KMS-11 (cell line): ENCODE measurements at regions not wholly inside any gene's neighbourhood (a gene's known extent, or its start where the extent isn't known, plus 50 kb on each side); places are given as distances from the start of the nearest gene placed in this dataset.

ENCODE experiments used
- H2AFZ ChIP-seq: fragments of 200-600 bp; sonication (generic); 2 replicates; pipeline ENCODE4 v1.6.1; 2016; ENCODE audit warnings: antibody characterized with exemption, mixed run types, low read depth
- H3K27ac ChIP-seq: fragments of 200-600 bp; sonication (generic); 2 replicates; pipeline ENCODE4 v1.6.1; 2016; ENCODE audit warnings: mild to moderate bottlenecking, mixed run types
- H3K27me3 ChIP-seq: fragments of 200-600 bp; sonication (generic); 2 replicates; pipeline ENCODE4 v1.6.1; 2017; ENCODE audit warnings: mild to moderate bottlenecking, low read depth, mixed run types, moderate library complexity; ENCODE audit not compliant: insufficient read depth
- H3K36me3 ChIP-seq: fragments of 200-600 bp; sonication (generic); 2 replicates; pipeline ENCODE4 v1.6.1; 2017; ENCODE audit warnings: mild to moderate bottlenecking, mixed run types; ENCODE audit not compliant: insufficient read depth
- H3K4me1 ChIP-seq: fragments of 200-600 bp; sonication (generic); 2 replicates; pipeline ENCODE4 v1.6.1; 2016; ENCODE audit warnings: mild to moderate bottlenecking, low read depth, mixed run types; ENCODE audit not compliant: poor library complexity, severe bottlenecking
- H3K4me2 ChIP-seq: fragments of 200-600 bp; sonication (generic); 2 replicates; pipeline ENCODE4 v1.7.0; 2016; ENCODE audit warnings: mild to moderate bottlenecking, mixed run types
- H3K4me3 ChIP-seq: fragments of 200-600 bp; sonication (generic); IDR thresholded peaks from 2 replicates; pipeline ENCODE4 v1.6.1; 2017; ENCODE audit warnings: low read depth, low read length, mixed read lengths; ENCODE audit not compliant: insufficient read depth
- H3K79me2 ChIP-seq: fragments of 200-600 bp; sonication (generic); 2 replicates; pipeline ENCODE4 v1.6.1; 2016; ENCODE audit warnings: low read depth, mixed run types; ENCODE audit not compliant: insufficient read depth
- H3K9ac ChIP-seq: fragments of 200-600 bp; sonication (generic); 2 replicates; pipeline ENCODE4 v1.6.1; 2016; ENCODE audit warnings: mild to moderate bottlenecking, mixed run types
- H4K20me1 ChIP-seq: fragments of 200-600 bp; sonication (generic); 2 replicates; pipeline ENCODE4 v1.6.1; 2016; ENCODE audit warnings: mild to moderate bottlenecking, mixed run types; ENCODE audit not compliant: insufficient read depth
- CTCF ChIP-seq: fragments of 200-600 bp; sonication (generic); conservative IDR thresholded peaks from 2 replicates; pipeline ENCODE4 v1.6.1; 2017; ENCODE audit warnings: low read depth, mild to moderate bottlenecking, antibody characterized with exemption, low read length, moderate library complexity, mixed read lengths

DNA sequence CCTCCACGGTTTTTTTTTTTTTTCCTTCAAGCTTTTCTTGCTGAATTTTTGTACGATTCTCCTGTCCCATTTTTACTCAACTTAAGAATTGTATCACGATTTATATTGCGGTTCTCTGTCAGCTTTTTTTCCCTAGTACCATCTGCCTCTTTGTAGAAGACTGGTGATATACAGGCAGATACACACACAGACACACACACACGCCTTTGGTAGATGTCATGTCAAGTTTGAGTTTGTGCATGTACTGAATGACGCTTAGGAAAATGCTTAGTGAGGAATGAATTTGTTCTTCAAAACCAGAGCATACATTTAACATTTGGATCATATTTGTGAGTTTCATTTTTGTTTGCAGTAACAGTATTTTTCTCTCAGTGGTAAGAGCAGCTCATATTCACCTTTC lies 82.0 kb upstream of the MBNL2 start:
- Histone ChIP-seq H3K9ac (no peak overlapping the region), H3K4me1 (no peaks in the 10 kb centered on the region), H3K27ac (no peak overlapping the region)

DNA sequence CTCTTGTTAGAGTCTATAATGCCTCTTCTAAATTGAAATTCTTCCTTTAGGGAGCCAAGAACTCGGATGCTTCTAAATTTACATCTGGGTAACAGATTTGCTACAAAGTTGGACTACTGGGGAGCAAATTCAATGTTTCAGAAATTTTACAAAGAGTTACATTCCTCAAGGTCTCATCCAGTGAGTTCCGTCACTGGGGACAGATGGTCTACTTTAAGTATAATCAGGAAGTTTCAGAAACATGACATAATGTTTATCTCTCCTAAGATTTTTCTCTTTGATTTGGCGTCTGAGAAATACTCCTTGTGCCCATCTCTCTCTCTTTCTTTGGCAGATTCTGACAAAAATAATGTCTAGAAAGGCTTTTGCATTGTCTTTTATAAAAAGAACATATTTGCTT lies 81.5 kb upstream of the MBNL2 start:
- H3K4me2 ChIP-seq: no peak overlapping the region
- H3K27me3 ChIP-seq: no peaks in the 10 kb centered on the region
- no peaks in the 10 kb centered on the region for H3K36me3 ChIP-seq
- no peak overlapping the region for H3K4me3 ChIP-seq
- no peak overlapping the region for H2AFZ ChIP-seq
- H3K9ac ChIP-seq: no peak overlapping the region
- H4K20me1 ChIP-seq: no peaks in the 10 kb centered on the region
- no peak for TF ChIP-seq CTCF
- no peaks in the 10 kb centered on the region for H3K79me2 ChIP-seq
- H3K4me1 ChIP-seq: no peaks in the 10 kb centered on the region
- no peak overlapping the region for H3K27ac ChIP-seq

More for the DNA sequence above, 82.0 kb upstream of the MBNL2 start:
- H3K79me2 ChIP-seq: no peaks in the 10 kb centered on the region
- no peaks in the 10 kb centered on the region for H3K27me3 ChIP-seq
- H3K36me3 ChIP-seq: no peaks in the 10 kb centered on the region
- no peak for TF ChIP-seq CTCF
- H2AFZ ChIP-seq: no peak overlapping the region
- no peak overlapping the region for H3K4me3 ChIP-seq
- H4K20me1 ChIP-seq: no peaks in the 10 kb centered on the region
- H3K4me2 ChIP-seq: no peak overlapping the region

GRCh38 chr13:97141097-97141496 lies 81.0 kb upstream of the MBNL2 start:
- H4K20me1 ChIP-seq: no peaks in the 10 kb centered on the region
- TF ChIP-seq CTCF: no peak
- no peak overlapping the region for H3K27ac ChIP-seq
- H3K9ac ChIP-seq: no peak overlapping the region
- no peaks in the 10 kb centered on the region for H3K4me1 ChIP-seq
- H3K27me3 ChIP-seq: no peaks in the 10 kb centered on the region
- H3K4me2 ChIP-seq: no peak overlapping the region
- no peaks in the 10 kb centered on the region for H3K36me3 ChIP-seq
- H3K4me3 ChIP-seq: no peak overlapping the region
- H2AFZ ChIP-seq: no peak overlapping the region
- no peaks in the 10 kb centered on the region for H3K79me2 ChIP-seq

DNA sequence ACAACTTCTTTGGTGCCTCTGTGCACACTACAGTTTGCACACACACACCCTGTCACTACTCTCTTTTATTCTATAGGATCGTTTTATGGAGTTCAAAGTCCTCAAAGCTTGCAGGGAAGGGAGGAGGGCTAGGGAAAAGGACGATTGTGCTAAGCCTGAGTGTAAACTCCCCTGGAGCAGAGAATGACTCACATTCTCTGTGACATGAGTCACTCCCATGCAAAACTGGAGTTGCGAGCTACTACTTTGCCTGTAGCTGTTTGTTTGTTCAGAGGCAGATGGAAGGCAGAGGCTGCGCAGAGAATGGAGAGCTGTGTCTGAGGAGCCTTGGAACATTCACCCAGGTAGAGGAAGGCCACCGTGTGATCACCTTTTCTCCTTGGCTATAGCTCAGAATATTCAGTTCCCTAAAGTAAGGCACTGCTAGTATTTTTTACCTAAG lies 80.5 kb upstream of the MBNL2 start:
- TF ChIP-seq CTCF: no peak

More for the DNA sequence above, 80.5 kb upstream of the MBNL2 start:
- Histone ChIP-seq H3K4me3 (no peak overlapping the region), H3K27ac (no peak overlapping the region), H3K27me3 (no peaks in the 10 kb centered on the region), H4K20me1 (no peaks in the 10 kb centered on the region), H3K36me3 (no peaks in the 10 kb centered on the region), H3K4me1 (no peaks in the 10 kb centered on the region), H3K9ac (no peak overlapping the region), H3K79me2 (no peaks in the 10 kb centered on the region), H3K4me2 (no peak overlapping the region), H2AFZ (no peak overlapping the region)
